ELR (cell line): ENCODE measurements at regions not wholly inside any gene's neighbourhood (a gene's known extent, or its start where the extent isn't known, plus 50 kb on each side); places are given as distances from the start of the nearest gene placed in this dataset.
"Not testable (repeated sequence)": the region's sequence is repeated elsewhere in the genome, so short reads cannot be mapped to it uniquely, and the experiment has no call there.

Experiments used
- DNase-seq: peaks from one replicate; pipeline ENCODE4 v3.0.0-alpha.2; 2015; ENCODE audit warnings: low read depth

- DNase-seq = not testable (repeated sequence)
These were observed 383.1 kb upstream of the EMCN start for GRCh38 chr4:100900945-100901344.

- no peak for DNase-seq
These were observed 382.3 kb upstream of the EMCN start for GRCh38 chr4:100900134-100900533.

GRCh38 chr4:100898844-100899243, 381.0 kb upstream of the EMCN start:
- no peak for DNase-seq

- peak; percentile 15 for DNase-seq
These were observed 377.9 kb upstream of the EMCN start for GRCh38 chr4:100895556-100896197.

- no peak for DNase-seq
These were observed 376.6 kb upstream of the EMCN start for GRCh38 chr4:100894339-100894870.

- no peak for DNase-seq
These were observed 374.0 kb upstream of the EMCN start for GRCh38 chr4:100891808-100892207.

- DNase-seq = no peak
These were observed 372.1 kb upstream of the EMCN start for GRCh38 chr4:100889898-100890297.

- no peak for DNase-seq
These were observed 371.6 kb upstream of the EMCN start for GRCh38 chr4:100889401-100889800.

GRCh38 chr4:100882661-100883060, 364.8 kb upstream of the EMCN start:
- DNase-seq = no peak

GRCh38 chr4:100881283-100881682, 363.5 kb upstream of the EMCN start:
- no peak for DNase-seq

- DNase-seq = no peak
These were observed 362.2 kb upstream of the EMCN start for GRCh38 chr4:100880011-100880410.

GRCh38 chr4:100879471-100879870, 361.6 kb upstream of the EMCN start:
- DNase-seq = no peak

GRCh38 chr4:100876546-100876945, 358.7 kb upstream of the EMCN start:
- DNase-seq = no peak

GRCh38 chr4:100875296-100876068, 357.7 kb upstream of the EMCN start:
- DNase-seq = peak; percentile 0

GRCh38 chr4:100872811-100873210, 355.0 kb upstream of the EMCN start:
- peak; percentile 42 for DNase-seq

GRCh38 chr4:100870940-100871772, 353.3 kb upstream of the EMCN start:
- DNase-seq = no peak

- DNase-seq = no peak
These were observed 351.5 kb upstream of the EMCN start for GRCh38 chr4:100869276-100869675.

- DNase-seq = not testable (repeated sequence)
These were observed 350.5 kb upstream of the EMCN start for GRCh38 chr4:100868281-100868680.

- DNase-seq = no peak
These were observed 334.5 kb upstream of the EMCN start for GRCh38 chr4:100852326-100852725.

- DNase-seq = no peak
These were observed 331.5 kb upstream of the EMCN start for GRCh38 chr4:100849319-100849718.

GRCh38 chr4:100848841-100849240, 331.0 kb upstream of the EMCN start:
- DNase-seq = no peak

GRCh38 chr4:100843910-100844309, 326.1 kb upstream of the EMCN start:
- no peak for DNase-seq

- DNase-seq = no peak
These were observed 325.0 kb upstream of the EMCN start for GRCh38 chr4:100842856-100843255.
